Omental fat pad (tissue), 3 donors: ENCODE measurements at regions not wholly inside any gene's neighbourhood (a gene's known extent, or its start where the extent isn't known, plus 50 kb on each side); places are given as distances from the start of the nearest gene placed in this dataset.

ENCODE experiments used
- ATAC-seq: fragments of 150-250 bp; one replicate; pipeline ENCODE4 v1.9.1; 2016; ENCODE audit warnings: mild to moderate bottlenecking, moderate library complexity; ENCODE audit not compliant: low FRiP score
- DNase-seq: peaks from one replicate; pipeline ENCODE4 v3.0.0-alpha.2; 2019; ENCODE audit warnings: low spot score
- TF ChIP-seq, protein P1 (sequence below), 3 donors: fragments of 450-650 bp; IDR thresholded peaks; one replicate each; pipeline ENCODE4 v1.5.1; 2016 to 2017; ENCODE audit warnings: antibody characterized with exemption in 3 of 3, mild to moderate bottlenecking in 3 of 3, moderate library complexity in 2 of 3

DNA sequence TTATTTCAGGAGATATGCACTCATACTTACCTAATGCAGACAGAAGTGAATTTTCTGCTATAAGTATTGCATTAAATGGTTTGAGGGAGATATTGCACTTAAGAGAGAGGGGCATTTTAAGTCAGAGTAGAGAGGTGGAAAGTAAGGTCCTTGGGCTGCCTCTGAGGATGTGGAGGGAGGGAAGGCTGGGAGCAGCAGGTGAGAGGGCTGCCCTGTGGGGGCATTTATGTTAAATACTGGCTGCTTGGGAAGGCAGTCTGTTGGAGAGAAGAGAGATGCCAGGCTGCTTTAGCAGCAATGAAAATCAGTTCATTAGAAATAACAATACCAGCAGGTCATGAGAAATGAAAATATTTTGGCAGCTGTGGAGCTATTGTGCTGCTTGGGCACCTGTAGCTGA is 576.2 kb upstream of the HS6ST1 start:
- TF ChIP-seq, protein P1, sequence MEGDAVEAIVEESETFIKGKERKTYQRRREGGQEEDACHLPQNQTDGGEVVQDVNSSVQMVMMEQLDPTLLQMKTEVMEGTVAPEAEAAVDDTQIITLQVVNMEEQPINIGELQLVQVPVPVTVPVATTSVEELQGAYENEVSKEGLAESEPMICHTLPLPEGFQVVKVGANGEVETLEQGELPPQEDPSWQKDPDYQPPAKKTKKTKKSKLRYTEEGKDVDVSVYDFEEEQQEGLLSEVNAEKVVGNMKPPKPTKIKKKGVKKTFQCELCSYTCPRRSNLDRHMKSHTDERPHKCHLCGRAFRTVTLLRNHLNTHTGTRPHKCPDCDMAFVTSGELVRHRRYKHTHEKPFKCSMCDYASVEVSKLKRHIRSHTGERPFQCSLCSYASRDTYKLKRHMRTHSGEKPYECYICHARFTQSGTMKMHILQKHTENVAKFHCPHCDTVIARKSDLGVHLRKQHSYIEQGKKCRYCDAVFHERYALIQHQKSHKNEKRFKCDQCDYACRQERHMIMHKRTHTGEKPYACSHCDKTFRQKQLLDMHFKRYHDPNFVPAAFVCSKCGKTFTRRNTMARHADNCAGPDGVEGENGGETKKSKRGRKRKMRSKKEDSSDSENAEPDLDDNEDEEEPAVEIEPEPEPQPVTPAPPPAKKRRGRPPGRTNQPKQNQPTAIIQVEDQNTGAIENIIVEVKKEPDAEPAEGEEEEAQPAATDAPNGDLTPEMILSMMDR (IDR thresholded peaks at IDR 0.05), result no peak
- no peak for DNase-seq
- ATAC-seq, result no peak

DNA sequence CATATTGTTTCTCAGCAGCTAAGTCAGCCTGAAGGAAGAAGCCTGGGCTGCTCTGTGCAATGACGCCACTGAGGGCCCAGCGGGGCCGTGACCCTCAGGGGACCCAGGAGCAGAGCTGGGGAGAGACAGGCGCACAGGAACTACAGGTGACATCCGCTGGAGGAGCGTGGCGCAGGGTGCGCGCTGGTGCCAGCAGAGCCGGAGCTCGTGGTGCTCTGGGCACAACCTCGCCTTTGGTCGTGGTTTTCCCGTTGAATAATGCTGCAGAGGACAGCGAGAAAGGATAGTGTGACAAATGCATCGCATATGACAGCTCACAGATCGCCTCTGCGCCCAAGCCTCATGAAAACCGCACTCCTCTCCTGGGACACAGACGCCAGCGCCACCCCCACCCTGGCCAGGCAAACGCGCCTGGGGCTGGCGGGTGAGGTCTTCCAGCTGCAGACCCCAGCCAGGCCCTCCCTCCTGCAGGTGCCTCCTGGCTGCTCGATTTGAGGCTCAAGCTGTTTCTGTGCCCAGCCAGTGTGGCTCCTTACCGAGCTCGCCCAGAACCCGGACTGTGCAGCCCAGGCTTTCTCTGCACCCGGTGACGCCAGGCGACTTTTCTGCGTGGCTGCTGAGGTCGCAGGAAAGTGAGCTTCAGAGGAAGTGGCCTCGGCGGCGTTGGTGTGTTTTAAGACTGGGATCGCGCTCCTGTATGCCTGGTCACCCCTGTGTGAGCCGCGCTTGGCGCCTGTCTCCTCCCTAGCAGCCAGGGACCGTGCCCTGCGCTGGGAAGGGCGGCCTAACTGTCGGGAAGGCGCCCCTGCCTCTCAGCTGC is 583.1 kb upstream of the HS6ST1 start:
- DNase-seq, result no peak
- ATAC-seq, result no peak
- TF ChIP-seq, protein P1 (IDR thresholded peaks at IDR 0.05), result no peak

DNA sequence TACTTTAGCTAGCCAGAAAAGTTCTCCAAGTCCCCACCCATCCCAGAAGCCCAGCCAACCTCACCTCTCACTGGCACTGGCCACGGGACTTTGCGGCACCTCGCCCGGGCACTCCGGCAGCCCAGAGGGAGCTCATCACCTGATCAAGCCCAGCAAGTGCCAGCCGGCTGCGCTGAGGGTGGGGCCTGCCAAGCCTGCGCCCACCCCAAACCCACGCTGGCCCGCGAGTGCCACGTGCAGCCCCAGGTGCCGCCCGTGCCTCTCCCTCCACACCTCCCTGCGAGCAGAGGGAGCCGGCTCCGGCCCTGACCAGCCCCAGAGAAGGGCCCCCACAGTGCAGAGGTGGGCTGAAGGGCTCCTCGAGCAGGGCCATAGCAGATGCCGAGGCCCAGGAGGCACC is 585.0 kb upstream of the HS6ST1 start:
- DNase-seq (no peak), ATAC-seq (no peak)
- TF ChIP-seq, protein P1 (IDR thresholded peaks at IDR 0.05), result no peak

DNA sequence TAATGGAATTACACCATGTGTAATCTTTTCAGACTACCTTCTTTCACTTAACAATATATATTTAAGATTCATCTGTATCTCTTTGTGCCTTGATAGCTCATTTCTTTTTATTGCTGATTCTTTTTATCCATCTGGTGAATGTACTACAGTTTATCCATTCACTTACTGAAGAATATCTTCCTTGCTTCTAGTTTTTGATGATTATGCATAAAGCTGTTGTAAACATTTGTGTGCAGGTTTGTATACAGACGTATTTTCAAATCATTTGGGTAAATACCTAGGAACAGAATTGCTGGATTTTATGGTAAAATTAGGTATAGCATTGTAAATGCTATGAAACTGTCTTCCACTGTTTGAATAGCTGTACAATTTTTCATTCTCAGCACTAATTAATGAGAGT is 592.6 kb upstream of the HS6ST1 start:
- TF ChIP-seq, protein P1 (IDR thresholded peaks at IDR 0.05), result no peak
- DNase-seq, result no peak
- ATAC-seq, result no peak

DNA sequence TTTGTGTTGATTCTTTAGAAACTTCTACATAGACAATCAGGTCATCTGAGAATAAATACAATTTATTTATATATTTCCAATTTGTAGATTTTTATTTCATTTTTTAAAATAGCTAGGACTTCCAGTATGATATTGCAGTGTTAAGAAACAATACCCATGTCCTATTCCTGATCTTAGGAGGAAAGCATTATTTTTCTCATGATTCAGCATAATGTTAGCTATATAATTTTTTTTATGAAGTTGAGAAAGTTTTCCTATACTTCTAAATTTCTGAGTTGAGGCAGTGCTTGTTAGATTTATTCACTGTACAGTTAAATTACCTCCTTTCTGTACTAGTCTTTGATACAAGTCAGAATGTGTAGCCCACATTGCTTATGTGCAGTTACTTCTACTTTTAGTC is 595.7 kb upstream of the HS6ST1 start:
- no peak for ATAC-seq

DNA sequence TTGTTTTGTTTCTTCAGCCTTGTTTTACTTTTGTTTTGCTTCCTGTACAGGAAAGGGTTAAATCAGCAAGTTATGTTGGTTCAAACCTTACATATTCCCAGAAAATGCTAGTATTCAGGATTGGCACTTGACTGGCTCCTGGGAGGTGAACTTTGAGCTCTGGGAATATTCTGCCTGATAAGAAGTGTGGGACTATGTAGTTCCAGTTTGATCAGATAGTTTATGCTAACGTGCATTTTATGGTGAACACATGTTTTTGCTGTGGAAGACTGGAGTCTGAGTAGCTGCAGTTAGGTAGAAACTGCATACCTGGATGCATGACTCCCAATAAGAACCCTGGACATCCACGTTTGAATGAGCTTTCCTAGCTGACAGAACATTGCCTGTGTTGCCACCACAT is 603.1 kb upstream of the HS6ST1 start:
- ATAC-seq, result no peak
- TF ChIP-seq, protein P1 (IDR thresholded peaks at IDR 0.05), result no peak
- DNase-seq, result no peak

More for the DNA sequence above, 595.7 kb upstream of the HS6ST1 start:
- TF ChIP-seq, protein P1 (IDR thresholded peaks at IDR 0.05), result no peak
- DNase-seq, result no peak

DNA sequence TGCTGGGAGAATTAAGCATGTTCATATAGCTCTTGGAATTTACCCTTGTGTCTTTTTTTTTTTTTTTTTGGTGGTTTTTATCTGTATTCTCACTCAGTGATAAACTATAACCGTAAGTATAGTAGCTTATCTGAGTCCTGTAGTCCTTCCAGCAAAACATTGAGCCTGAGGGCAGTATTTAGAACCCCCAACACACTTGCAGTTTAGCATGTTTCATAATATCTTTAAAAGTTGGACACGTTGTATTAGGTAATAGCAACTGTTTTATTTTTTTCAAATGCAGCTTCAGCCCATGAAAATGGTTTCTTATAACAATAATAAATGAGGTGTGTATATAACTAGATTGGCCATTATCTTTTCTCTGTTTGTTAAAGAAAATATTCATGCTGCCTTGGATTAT is 603.5 kb upstream of the HS6ST1 start:
- TF ChIP-seq, protein P1 (IDR thresholded peaks at IDR 0.05), result no peak
- DNase-seq, result no peak
- ATAC-seq, result no peak
